ENCODE measurements at regions not wholly inside any gene's neighbourhood (a gene's known extent, or its start where the extent isn't known, plus 50 kb on each side); places are given as distances from the start of the nearest gene placed in this dataset.

DNA sequence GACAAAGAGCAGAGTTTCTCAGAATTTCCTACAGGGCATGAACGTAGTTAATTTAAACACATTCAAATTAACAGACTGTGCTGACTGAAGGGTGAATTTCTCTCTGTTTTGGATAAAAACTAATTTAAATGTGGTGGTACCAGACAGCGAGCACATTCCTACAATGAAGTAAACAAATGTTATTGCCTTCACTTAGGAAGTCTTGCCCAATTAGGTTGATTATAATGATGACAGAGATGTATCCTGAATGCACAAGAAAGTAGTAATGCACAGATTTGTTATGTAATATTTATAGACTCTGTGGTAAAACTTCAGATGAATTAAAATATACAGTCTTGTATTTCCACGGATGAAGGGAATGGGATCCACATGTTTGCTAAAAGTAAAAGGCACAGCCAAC is 507.2 kb downstream of the EPHA4 start:
- TF ChIP-seq POLR2A (IDR thresholded peaks at IDR 0.05): no peak
- TF ChIP-seq, protein P1, sequence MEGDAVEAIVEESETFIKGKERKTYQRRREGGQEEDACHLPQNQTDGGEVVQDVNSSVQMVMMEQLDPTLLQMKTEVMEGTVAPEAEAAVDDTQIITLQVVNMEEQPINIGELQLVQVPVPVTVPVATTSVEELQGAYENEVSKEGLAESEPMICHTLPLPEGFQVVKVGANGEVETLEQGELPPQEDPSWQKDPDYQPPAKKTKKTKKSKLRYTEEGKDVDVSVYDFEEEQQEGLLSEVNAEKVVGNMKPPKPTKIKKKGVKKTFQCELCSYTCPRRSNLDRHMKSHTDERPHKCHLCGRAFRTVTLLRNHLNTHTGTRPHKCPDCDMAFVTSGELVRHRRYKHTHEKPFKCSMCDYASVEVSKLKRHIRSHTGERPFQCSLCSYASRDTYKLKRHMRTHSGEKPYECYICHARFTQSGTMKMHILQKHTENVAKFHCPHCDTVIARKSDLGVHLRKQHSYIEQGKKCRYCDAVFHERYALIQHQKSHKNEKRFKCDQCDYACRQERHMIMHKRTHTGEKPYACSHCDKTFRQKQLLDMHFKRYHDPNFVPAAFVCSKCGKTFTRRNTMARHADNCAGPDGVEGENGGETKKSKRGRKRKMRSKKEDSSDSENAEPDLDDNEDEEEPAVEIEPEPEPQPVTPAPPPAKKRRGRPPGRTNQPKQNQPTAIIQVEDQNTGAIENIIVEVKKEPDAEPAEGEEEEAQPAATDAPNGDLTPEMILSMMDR (IDR thresholded peaks at IDR 0.05): no peak
- TF ChIP-seq POLR2AphosphoS5 (IDR thresholded peaks at IDR 0.05; ENCODE audit: insufficient read depth in 1 of 2, low read depth in 1 of 2): no peak
